HG03378 (cell line): ENCODE measurements at regions not wholly inside any gene's neighbourhood (a gene's known extent, or its start where the extent isn't known, plus 50 kb on each side); places are given as distances from the start of the nearest gene placed in this dataset.

ENCODE experiments used
- ATAC-seq: cut with Tn5 transposase; IDR thresholded peaks from one replicate; pipeline ENCODE4 v1.9.1; 2021; ENCODE audit warnings: mild to moderate bottlenecking, moderate library complexity; ENCODE audit not compliant: unreplicated experiment

DNA sequence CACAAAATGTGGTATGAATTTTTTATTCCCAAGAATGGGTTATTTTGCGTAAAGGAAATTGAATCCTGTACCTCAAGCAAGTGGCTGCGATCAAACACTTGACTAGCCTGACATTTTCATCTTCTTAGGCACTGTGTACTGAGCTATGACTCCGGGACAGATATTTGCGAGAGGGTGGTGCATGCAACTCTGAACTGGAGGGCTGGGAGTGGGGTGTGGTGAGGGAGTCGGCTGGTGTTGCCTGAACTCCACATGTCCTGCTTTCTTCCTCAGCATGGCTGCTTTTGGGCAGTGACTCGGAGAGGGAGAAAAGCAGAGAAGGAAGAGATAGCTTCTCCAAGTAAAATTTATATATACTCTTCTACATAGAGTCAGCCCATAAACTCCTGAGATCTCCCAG, 68.5 kb upstream of the GATB start:
- no peak for ATAC-seq

DNA sequence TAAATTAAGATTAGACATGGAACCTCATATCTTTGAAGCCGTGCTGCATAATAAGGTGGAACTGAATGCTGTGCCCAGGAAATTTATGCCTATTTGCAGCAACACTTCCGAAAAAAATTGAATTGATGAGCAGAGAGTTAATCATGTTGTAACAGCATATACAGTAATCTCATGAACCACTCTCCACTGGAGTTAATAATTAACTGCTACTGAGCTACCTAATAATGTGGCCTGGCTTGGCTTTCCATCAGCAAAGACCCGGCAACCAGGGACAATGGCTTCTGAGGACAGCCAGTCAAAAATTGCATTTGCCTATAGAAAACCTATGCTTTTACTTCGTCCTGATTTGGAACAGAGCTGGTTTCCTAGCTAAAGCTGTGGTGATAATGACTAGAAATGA, 63.8 kb upstream of the GATB start:
- no peak for ATAC-seq

DNA sequence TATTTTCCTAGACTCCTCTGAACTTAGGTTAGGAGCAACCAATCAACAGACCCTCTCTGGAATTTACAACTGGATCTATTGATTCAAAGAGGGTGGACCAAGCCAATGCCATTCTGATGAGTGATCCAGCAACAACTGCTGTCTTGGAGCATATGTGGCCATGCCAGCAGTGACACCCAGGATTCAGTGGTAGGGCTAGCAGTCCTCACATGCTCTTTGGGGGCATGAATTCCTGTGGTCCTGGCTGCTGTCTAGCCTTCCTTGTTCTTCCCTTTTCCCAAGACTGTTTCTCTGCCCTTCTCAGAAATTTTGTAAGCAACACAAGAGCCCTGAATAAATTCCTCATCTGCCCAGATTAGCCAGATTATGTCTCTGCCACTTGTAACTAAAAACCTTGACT, 61.5 kb upstream of the GATB start:
- ATAC-seq = no peak

DNA sequence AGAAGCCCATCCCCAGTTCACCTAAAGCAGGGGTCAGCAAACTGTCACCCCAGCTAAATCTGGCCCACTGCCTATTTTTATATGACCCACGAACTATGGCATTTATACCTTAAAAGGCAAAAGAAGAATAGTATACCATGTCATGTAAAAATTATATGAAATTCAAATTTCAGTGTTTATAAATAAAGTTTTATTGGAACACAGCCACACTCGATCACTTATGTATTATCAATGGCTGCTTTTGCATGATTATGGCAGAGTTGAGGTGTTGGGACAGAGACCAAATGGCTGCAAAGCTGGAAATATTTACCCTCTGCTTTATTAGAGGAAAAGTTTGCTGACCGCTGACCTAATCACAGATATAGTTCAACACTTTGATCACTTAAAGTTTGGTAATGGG, 59.2 kb upstream of the GATB start:
- ATAC-seq = no peak

DNA sequence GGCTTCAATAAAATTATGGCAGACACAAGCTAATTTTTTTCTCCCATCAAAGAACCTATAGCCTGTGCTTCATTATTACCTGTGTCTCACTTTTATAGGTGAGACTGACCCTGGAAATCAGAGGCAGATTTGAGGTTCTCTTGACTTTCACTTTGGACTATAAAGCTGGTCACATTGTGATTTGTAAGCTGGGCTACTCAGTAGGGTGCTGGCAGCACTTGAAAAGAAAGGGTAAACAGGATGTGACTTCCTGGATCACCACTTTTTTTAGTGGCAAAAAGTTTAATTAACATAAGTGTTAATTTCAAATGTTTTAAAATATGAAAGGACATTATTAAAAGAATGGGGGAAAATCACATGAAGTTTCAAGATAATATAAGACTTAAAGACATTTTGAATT, 50.6 kb upstream of the GATB start:
- ATAC-seq = no peak
